Erythroblast (primary cell): ENCODE measurements at regions not wholly inside any gene's neighbourhood (a gene's known extent, or its start where the extent isn't known, plus 50 kb on each side); places are given as distances from the start of the nearest gene placed in this dataset.

Experiments used
- GATA1 ChIP-seq: IDR thresholded peaks from 2 replicates; pipeline ENCODE4 v1.6.1; 2011; ENCODE audit warnings: low read depth, mild to moderate bottlenecking, control low read depth, low read length, moderate library complexity
- POLR2A ChIP-seq: IDR thresholded peaks from 2 replicates; pipeline ENCODE4 v1.6.1; 2011; ENCODE audit warnings: mild to moderate bottlenecking, low read length

- TF ChIP-seq POLR2A, result no peak
- no peak for TF ChIP-seq GATA1
Observed at GRCh38 chr5:173490681-173491080, 125.8 kb downstream of the BOD1 start.
